Caco-2 (cell line): ENCODE measurements at regions not wholly inside any gene's neighbourhood (a gene's known extent, or its start where the extent isn't known, plus 50 kb on each side); places are given as distances from the start of the nearest gene placed in this dataset.
A peak's percentile ranks its signal among the peaks of the same experiment; 100 is the strongest.

Experiments used
- BruUV-seq: library from RNA; stranded (reverse); fragments of 400-500 nt; replicated peaks from 2 replicates; lab custom pipeline; 2021; lab: Mats Ljungman, UMichigan
- CTCF ChIA-PET: fragments of 300-600 bp; sonication (Branson Sonifier 250); formaldehyde crosslinking; loops from one replicate; lab custom pipeline; 2022; ENCODE audit warnings: antibody characterized with exemption; lab: Charles Lee
- POLR2A ChIA-PET: fragments of 300-600 bp; sonication (Branson Sonifier 250); formaldehyde crosslinking; loops from one replicate; lab custom pipeline; 2022; ENCODE audit warnings: antibody characterized with exemption; lab: Charles Lee
- DNase-seq, 2 experiments: peaks; one replicate each; pipeline versions ENCODE4 v3.0.0 to v3.0.0-alpha.2; 2020 to 2022
- H3K27me3 ChIP-seq: replicated peaks from 2 replicates; pipeline ENCODE4 v1.6.0; 2011; ENCODE audit warnings: low read length; ENCODE audit not compliant: control insufficient read depth, insufficient read depth
- H3K36me3 ChIP-seq: 2 replicates; pipeline ENCODE4 v1.5.1; 2011; ENCODE audit warnings: low read length; ENCODE audit not compliant: control insufficient read depth, insufficient read depth
- H3K4me1 ChIP-seq: fragments of 250-450 bp; sonication (Bioruptor Pico); 2 replicates; pipeline ENCODE4 v1.5.1; 2020; ENCODE audit warnings: mild to moderate bottlenecking
- H3K4me3 ChIP-seq: 2 replicates; pipeline ENCODE4 v1.5.1; 2011; ENCODE audit warnings: low read depth, mild to moderate bottlenecking, control low read depth, low read length
- H3K9me3 ChIP-seq: fragments of 250-450 bp; sonication (Bioruptor Pico); 2 replicates; pipeline ENCODE4 v1.5.1; 2020; ENCODE audit warnings: mild to moderate bottlenecking, moderate library complexity
- H3K27ac Mint-ChIP-seq: one replicate; pipeline ENCODE4 v1.8.0; 2022; ENCODE audit warnings: mixed read lengths; ENCODE audit not compliant: unreplicated experiment
- H3K27me3 Mint-ChIP-seq: one replicate; pipeline ENCODE4 v1.8.0; 2022; ENCODE audit warnings: mixed read lengths; ENCODE audit not compliant: insufficient read depth, unreplicated experiment
- H3K36me3 Mint-ChIP-seq: one replicate; pipeline ENCODE4 v1.8.0; 2022; ENCODE audit warnings: mild to moderate bottlenecking, mixed read lengths; ENCODE audit not compliant: insufficient read depth, unreplicated experiment
- H3K4me1 Mint-ChIP-seq: one replicate; pipeline ENCODE4 v1.8.0; 2022; ENCODE audit warnings: low read depth, mixed read lengths; ENCODE audit not compliant: unreplicated experiment
- H3K4me3 Mint-ChIP-seq: one replicate; pipeline ENCODE4 v1.8.0; 2022; ENCODE audit warnings: mild to moderate bottlenecking, moderate library complexity, mixed read lengths; ENCODE audit not compliant: unreplicated experiment
- H3K9me3 Mint-ChIP-seq: one replicate; pipeline ENCODE4 v1.8.0; 2022; ENCODE audit warnings: mixed read lengths; ENCODE audit not compliant: unreplicated experiment
- CTCF ChIP-seq, 2 experiments: fragments of 200-600 bp in 1 of 2; IDR thresholded peaks; 1 replicate in 1 of 2; 2 replicates in 1 of 2; pipeline versions ENCODE4 v1.5.1 to v1.8.0; 2011 to 2022; ENCODE audit warnings: antibody characterized with exemption in 1 of 2, control low read depth in 1 of 2, inconsistent platforms in 1 of 2, low read depth in 1 of 2, low read length in 1 of 2, mild to moderate bottlenecking in 1 of 2, moderate library complexity in 1 of 2; ENCODE audit not compliant: insufficient read depth in 1 of 2, severe bottlenecking in 1 of 2, unreplicated experiment in 1 of 2
- intact Hi-C: fragments of 100-400 bp; cut with micrococcal nuclease; formaldehyde crosslinking; loops from one replicate; pipeline ENCODE4 v1.10.0; 2022; ENCODE audit not compliant: unreplicated experiment

- intact Hi-C loops = no loop called here
- Histone ChIP-seq H3K4me1 (peaks cover 21% of the 10 kb centered on the region), H3K27me3 (no peaks in the 10 kb centered on the region), H3K36me3 (no peaks in the 10 kb centered on the region), H3K9me3 (no peaks in the 10 kb centered on the region; the same call in 1 of the 2 replicates), H3K4me3 (no peak overlapping the region)
- Mint-ChIP-seq H3K4me3 (no peak overlapping the region), H3K9me3 (peaks cover 37% of the 10 kb centered on the region), H3K27me3 (no peaks in the 10 kb centered on the region), H3K27ac (peak overlapping the region; percentile 37), H3K4me1 (peaks cover 36% of the 10 kb centered on the region), H3K36me3 (peaks cover 7% of the 10 kb centered on the region)
- TF ChIP-seq CTCF (IDR thresholded peaks at IDR 0.05; ENCODE audit: insufficient read depth in 1 of 2, low read depth in 1 of 2, low read length in 1 of 2, severe bottlenecking in 1 of 2, unreplicated experiment in 1 of 2) = no peak
- no peak for DNase-seq
- POLR2A ChIA-PET = interaction anchor here (0.6 kb wide), 1 partner anchor 10 kb away, joined by 4 read pairs; no protein-coding TSS in a partner anchor
- CTCF ChIA-PET = interaction anchor here (0.8 kb wide), 1 partner anchor 32 kb away, joined by 3 read pairs; no protein-coding TSS in a partner anchor
- no TSS peak for BruUV-seq
Measured at GRCh38 chr3:174409086-174409743, 449.9 kb upstream of the NAALADL2 start.

DNA sequence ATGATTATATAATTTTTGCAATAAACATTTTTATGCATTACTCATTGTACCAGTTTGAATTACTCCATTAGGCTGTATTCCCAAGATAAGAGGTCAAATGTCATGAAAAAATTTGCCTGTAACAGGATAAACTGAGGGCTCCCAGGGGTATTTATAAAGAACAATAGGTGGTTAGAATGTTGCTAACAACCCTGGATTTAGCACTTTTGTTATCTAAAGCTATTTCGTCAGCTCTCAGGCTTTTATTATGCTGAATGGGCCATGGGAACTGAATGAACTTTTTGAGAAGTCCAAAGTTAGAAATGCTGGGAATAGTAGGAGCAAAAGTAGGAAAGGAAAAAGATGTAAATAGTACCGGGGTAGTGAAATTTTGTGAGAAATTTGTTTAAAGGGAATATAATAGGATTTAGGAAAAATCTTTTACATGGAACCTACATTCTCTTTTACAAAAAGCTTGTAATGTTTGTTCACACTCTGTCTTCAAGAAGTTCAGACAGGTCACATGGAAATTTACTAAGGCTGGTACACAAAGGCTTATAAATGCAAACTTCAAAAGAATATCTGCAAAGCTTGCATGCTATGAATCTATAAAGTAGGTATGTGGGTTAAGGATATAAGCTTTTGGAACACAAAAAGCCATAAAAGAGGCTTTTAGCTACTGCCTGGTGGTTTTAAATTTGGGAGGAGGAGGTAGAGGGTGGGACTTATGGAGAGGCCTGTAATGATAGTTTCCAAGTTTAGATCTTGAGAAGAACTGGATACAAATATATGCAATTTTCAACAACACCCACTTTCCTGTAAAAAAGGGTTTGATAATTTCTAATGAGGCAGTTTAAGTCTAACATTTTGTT, 445.8 kb upstream of the NAALADL2 start:
- H3K9me3 Mint-ChIP-seq = peaks cover 18% of the 10 kb centered on the region
- H3K9me3 ChIP-seq = peaks cover 3% of the 10 kb centered on the region; the same call in 1 of the 2 replicates
- CTCF ChIA-PET = interaction anchor here (1.0 kb wide), 1 partner anchor 27 kb away, joined by 3 read pairs; no protein-coding TSS in a partner anchor
- intact Hi-C loops = loop anchor here (1.0 kb wide), 2 partner anchors 25 to 542 kb away; no protein-coding TSS in a partner anchor
- H3K4me3 Mint-ChIP-seq = peak overlapping the region; percentile 32
- H3K36me3 Mint-ChIP-seq = peaks cover 7% of the 10 kb centered on the region
- no peak for TF ChIP-seq CTCF (IDR thresholded peaks at IDR 0.05; ENCODE audit: insufficient read depth in 1 of 2, low read depth in 1 of 2, low read length in 1 of 2, severe bottlenecking in 1 of 2, unreplicated experiment in 1 of 2)
- H3K27ac Mint-ChIP-seq = peak overlapping the region; percentile 66
- no peak overlapping the region for H3K4me3 ChIP-seq
- no peaks in the 10 kb centered on the region for H3K27me3 Mint-ChIP-seq
- H3K36me3 ChIP-seq = no peaks in the 10 kb centered on the region
- H3K27me3 ChIP-seq = no peaks in the 10 kb centered on the region
- POLR2A ChIA-PET = interaction anchor here (1.1 to 1.4 kb wide), 2 partner anchors 25 to 27 kb away, joined by 6 to 24 read pairs; no protein-coding TSS in a partner anchor
- H3K4me1 Mint-ChIP-seq = peaks cover 31% of the 10 kb centered on the region
- BruUV-seq = no TSS peak
- peaks cover 29% of the 10 kb centered on the region for H3K4me1 ChIP-seq
- DNase-seq = peak in 1 of 2 experiments; percentile 56

DNA sequence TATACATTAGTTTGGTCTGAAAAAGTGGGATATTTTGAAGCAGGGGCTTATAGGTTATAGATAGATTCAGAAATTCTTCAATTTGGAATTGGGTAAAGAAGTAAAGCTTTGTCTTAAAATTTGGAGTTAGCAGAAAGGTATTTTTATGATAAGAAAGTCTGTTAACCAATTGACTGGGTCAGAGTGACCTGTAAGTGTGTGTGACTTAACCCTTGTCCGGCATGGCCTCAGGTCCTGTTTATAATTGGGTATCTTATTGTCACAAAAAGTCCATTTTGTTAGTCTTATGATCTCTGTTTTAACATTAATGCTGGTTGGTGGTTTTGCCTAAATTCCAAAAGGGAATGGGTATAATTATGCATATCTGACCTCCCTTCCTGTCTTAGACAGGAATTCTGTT, 444.2 kb upstream of the NAALADL2 start:
- Mint-ChIP-seq H3K27me3 (no peaks in the 10 kb centered on the region), H3K36me3 (peaks cover 7% of the 10 kb centered on the region)

More for the DNA sequence above, 444.2 kb upstream of the NAALADL2 start:
- H3K4me1 Mint-ChIP-seq = peaks cover 18% of the 10 kb centered on the region
- BruUV-seq = no TSS peak
- TF ChIP-seq CTCF (IDR thresholded peaks at IDR 0.05; ENCODE audit: insufficient read depth in 1 of 2, low read depth in 1 of 2, low read length in 1 of 2, severe bottlenecking in 1 of 2, unreplicated experiment in 1 of 2) = no peak
- peak overlapping the region; percentile 61 for H3K27ac Mint-ChIP-seq
- no peak for DNase-seq
- ChIA-PET CTCF (no interaction called here), POLR2A (no interaction called here)
- Histone ChIP-seq H3K36me3 (no peaks in the 10 kb centered on the region), H3K9me3 (peaks cover 3% of the 10 kb centered on the region; the same call in 1 of the 2 replicates), H3K4me1 (peaks cover 29% of the 10 kb centered on the region), H3K27me3 (no peaks in the 10 kb centered on the region), H3K4me3 (no peak overlapping the region)
- peaks cover 16% of the 10 kb centered on the region for H3K9me3 Mint-ChIP-seq
- no peak overlapping the region for H3K4me3 Mint-ChIP-seq
- intact Hi-C loops = no loop called here
